ENCODE measurements at regions not wholly inside any gene's neighbourhood (a gene's known extent, or its start where the extent isn't known, plus 50 kb on each side); places are given as distances from the start of the nearest gene placed in this dataset.

GRCh38 chr3:102163039-102163817 is 271.6 kb upstream of the ZPLD1 start:
- BruUV-seq (replicated peaks) = no TSS peak
- Histone ChIP-seq H3K9me3 (no peaks in the 10 kb centered on the region), H3K36me3 (ENCODE audit: control insufficient read depth, insufficient read depth, low read length) (no peaks in the 10 kb centered on the region), H3K4me3 (ENCODE audit: low read depth, low read length) (no peak overlapping the region), H3K4me1 (peaks cover 9% of the 10 kb centered on the region), H3K27me3 (replicated peaks; ENCODE audit: control insufficient read depth, insufficient read depth, low read length) (no peaks in the 10 kb centered on the region)
- DNase-seq = peak; percentile 24 to 38
- peaks cover 12% of the 10 kb centered on the region for H3K4me1 Mint-ChIP-seq (ENCODE audit: low read depth, unreplicated experiment)
- POLR2A ChIA-PET = no interaction called here
- intact Hi-C loops (cut with micrococcal nuclease; ENCODE audit: unreplicated experiment) = loop anchor here (1.0 kb wide), 1 partner anchor 19 kb away; no protein-coding TSS in a partner anchor
- no peaks in the 10 kb centered on the region for H3K27me3 Mint-ChIP-seq (ENCODE audit: insufficient read depth, unreplicated experiment)
- H3K9me3 Mint-ChIP-seq (ENCODE audit: unreplicated experiment) = no peaks in the 10 kb centered on the region
- no peaks in the 10 kb centered on the region for H3K36me3 Mint-ChIP-seq (ENCODE audit: insufficient read depth, unreplicated experiment)
- H3K27ac Mint-ChIP-seq (ENCODE audit: unreplicated experiment) = no peak overlapping the region
- CTCF ChIA-PET = no interaction called here
- no peak overlapping the region for H3K4me3 Mint-ChIP-seq (ENCODE audit: unreplicated experiment)
- TF ChIP-seq CTCF (IDR thresholded peaks at IDR 0.05; ENCODE audit: insufficient read depth in 1 of 2, low read depth in 1 of 2, low read length in 1 of 2, severe bottlenecking in 1 of 2, unreplicated experiment in 1 of 2) = no peak

- Histone ChIP-seq H3K27me3 (replicated peaks; ENCODE audit: control insufficient read depth, insufficient read depth, low read length) (no peaks in the 10 kb centered on the region), H3K4me3 (ENCODE audit: low read depth, low read length) (no peak overlapping the region), H3K9me3 (no peaks in the 10 kb centered on the region), H3K4me1 (peaks cover 9% of the 10 kb centered on the region), H3K36me3 (ENCODE audit: control insufficient read depth, insufficient read depth, low read length) (no peaks in the 10 kb centered on the region)
- no peaks in the 10 kb centered on the region for H3K36me3 Mint-ChIP-seq (ENCODE audit: insufficient read depth, unreplicated experiment)
- intact Hi-C loops (cut with micrococcal nuclease; ENCODE audit: unreplicated experiment) = loop anchor here (1.0 kb wide), 1 partner anchor 19 kb away; no protein-coding TSS in a partner anchor
- no peak overlapping the region for H3K4me3 Mint-ChIP-seq (ENCODE audit: unreplicated experiment)
- ChIA-PET POLR2A (no interaction called here), CTCF (no interaction called here)
- H3K27me3 Mint-ChIP-seq (ENCODE audit: insufficient read depth, unreplicated experiment) = no peaks in the 10 kb centered on the region
- H3K9me3 Mint-ChIP-seq (ENCODE audit: unreplicated experiment) = no peaks in the 10 kb centered on the region
- no peak overlapping the region for H3K27ac Mint-ChIP-seq (ENCODE audit: unreplicated experiment)
- H3K4me1 Mint-ChIP-seq (ENCODE audit: low read depth, unreplicated experiment) = peaks cover 12% of the 10 kb centered on the region
- no TSS peak for BruUV-seq (replicated peaks)
- no peak for DNase-seq
- TF ChIP-seq CTCF (IDR thresholded peaks at IDR 0.05; ENCODE audit: insufficient read depth in 1 of 2, low read depth in 1 of 2, low read length in 1 of 2, severe bottlenecking in 1 of 2, unreplicated experiment in 1 of 2) = no peak
These were observed 271.0 kb upstream of the ZPLD1 start for GRCh38 chr3:102163818-102164154.

GRCh38 chr3:102165367-102165766 is 269.4 kb upstream of the ZPLD1 start:
- H3K9me3 ChIP-seq = no peaks in the 10 kb centered on the region
- DNase-seq = no peak
- Mint-ChIP-seq H3K4me1 (ENCODE audit: low read depth, unreplicated experiment) (peaks cover 12% of the 10 kb centered on the region), H3K27me3 (ENCODE audit: insufficient read depth, unreplicated experiment) (no peaks in the 10 kb centered on the region), H3K4me3 (ENCODE audit: unreplicated experiment) (no peak overlapping the region), H3K27ac (ENCODE audit: unreplicated experiment) (no peak overlapping the region), H3K9me3 (ENCODE audit: unreplicated experiment) (no peaks in the 10 kb centered on the region), H3K36me3 (ENCODE audit: insufficient read depth, unreplicated experiment) (no peaks in the 10 kb centered on the region)
- POLR2A ChIA-PET = no interaction called here
- H3K36me3 ChIP-seq (ENCODE audit: control insufficient read depth, insufficient read depth, low read length) = no peaks in the 10 kb centered on the region
- intact Hi-C loops (cut with micrococcal nuclease; ENCODE audit: unreplicated experiment) = no loop called here
- H3K4me3 ChIP-seq (ENCODE audit: low read depth, low read length) = no peak overlapping the region
- peaks cover 9% of the 10 kb centered on the region for H3K4me1 ChIP-seq
- BruUV-seq (replicated peaks) = no TSS peak
- TF ChIP-seq CTCF (IDR thresholded peaks at IDR 0.05; ENCODE audit: insufficient read depth in 1 of 2, low read depth in 1 of 2, low read length in 1 of 2, severe bottlenecking in 1 of 2, unreplicated experiment in 1 of 2) = no peak
- CTCF ChIA-PET = no interaction called here
- H3K27me3 ChIP-seq (replicated peaks; ENCODE audit: control insufficient read depth, insufficient read depth, low read length) = no peaks in the 10 kb centered on the region

Data from Caco-2 (cell line).